K562 (cell line): ENCODE measurements at regions not wholly inside any gene's neighbourhood (a gene's known extent, or its start where the extent isn't known, plus 50 kb on each side); places are given as distances from the start of the nearest gene placed in this dataset.

Experiments
- ATF2 ChIP-seq: sonication (generic); formaldehyde crosslinking; IDR thresholded peaks from 2 replicates; pipeline ENCODE4 v1.8.1; 2022; ENCODE audit warnings: missing genetic modification reagents
- EZH2 ChIP-seq: IDR thresholded peaks from 2 replicates; pipeline ENCODE4 v1.6.1; 2012; ENCODE audit warnings: low read depth, mild to moderate bottlenecking, inconsistent platforms, low read length, borderline replicate concordance
- HMG20B ChIP-seq: fragments of 250-450 bp; sonication (Bioruptor Pico); IDR thresholded peaks from 2 replicates; pipeline ENCODE4 v1.5.0; 2021; ENCODE audit warnings: mild to moderate bottlenecking
- MXI1 ChIP-seq: IDR thresholded peaks from 2 replicates; pipeline ENCODE4 v1.6.1; 2011; ENCODE audit warnings: low read depth, mild to moderate bottlenecking, improper control_type of control experiment, low read length
- SMARCA5 ChIP-seq: fragments of 450-650 bp; IDR thresholded peaks from 2 replicates; pipeline ENCODE4 v1.6.1; 2016
- TF ChIP-seq, protein P1 (sequence below): IDR thresholded peaks from 2 replicates; pipeline ENCODE4 v1.6.1; 2014; ENCODE audit warnings: antibody characterized with exemption

DNA sequence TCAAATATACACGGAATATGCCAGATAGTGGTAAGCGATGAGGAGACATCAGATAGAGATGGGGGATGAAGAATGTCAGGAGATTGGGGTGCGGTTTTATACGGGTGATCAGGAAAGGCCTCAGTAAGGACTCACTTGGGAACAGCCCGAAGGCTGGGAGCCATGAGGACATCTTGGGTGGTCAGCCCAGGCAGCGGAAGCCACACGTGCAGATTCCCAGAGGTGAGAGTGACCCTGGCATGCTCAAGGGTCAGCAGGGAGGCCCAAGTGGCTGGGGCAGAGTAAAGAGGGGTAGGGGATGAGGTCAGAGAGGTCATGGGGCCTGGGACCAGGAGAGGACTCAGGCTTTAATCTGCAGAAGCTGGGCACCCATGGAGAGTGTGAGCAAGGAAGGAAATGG, 106.6 kb downstream of the MATN1 start:
- no peak for TF ChIP-seq ATF2 (CRISPR knock-in tag)
- TF ChIP-seq MXI1, result no peak
- TF ChIP-seq SMARCA5, result no peak
- TF ChIP-seq, protein P1, sequence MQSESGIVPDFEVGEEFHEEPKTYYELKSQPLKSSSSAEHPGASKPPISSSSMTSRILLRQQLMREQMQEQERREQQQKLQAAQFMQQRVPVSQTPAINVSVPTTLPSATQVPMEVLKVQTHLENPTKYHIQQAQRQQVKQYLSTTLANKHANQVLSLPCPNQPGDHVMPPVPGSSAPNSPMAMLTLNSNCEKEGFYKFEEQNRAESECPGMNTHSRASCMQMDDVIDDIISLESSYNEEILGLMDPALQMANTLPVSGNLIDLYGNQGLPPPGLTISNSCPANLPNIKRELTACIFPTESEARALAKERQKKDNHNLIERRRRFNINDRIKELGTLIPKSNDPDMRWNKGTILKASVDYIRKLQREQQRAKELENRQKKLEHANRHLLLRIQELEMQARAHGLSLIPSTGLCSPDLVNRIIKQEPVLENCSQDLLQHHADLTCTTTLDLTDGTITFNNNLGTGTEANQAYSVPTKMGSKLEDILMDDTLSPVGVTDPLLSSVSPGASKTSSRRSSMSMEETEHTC, result no peak
- no peak for TF ChIP-seq HMG20B
- no peak for TF ChIP-seq EZH2
